HEK293 (cell line): ENCODE measurements at regions not wholly inside any gene's neighbourhood (a gene's known extent, or its start where the extent isn't known, plus 50 kb on each side); places are given as distances from the start of the nearest gene placed in this dataset.

Source experiments
- GFI1B ChIP-seq: fragments of 450-650 bp; formaldehyde crosslinking; IDR thresholded peaks from 2 replicates; pipeline ENCODE4 v1.5.1; 2016; ENCODE audit warnings: missing biosample characterization, missing genetic modification characterization
- HOXA7 ChIP-seq: sonication (generic); formaldehyde crosslinking; IDR thresholded peaks from 2 replicates; pipeline ENCODE4 v1.8.1; 2022; ENCODE audit warnings: missing genetic modification reagents, borderline replicate concordance
- TRIM28 ChIP-seq: IDR thresholded peaks from 2 replicates; pipeline ENCODE4 v1.6.1; 2011; ENCODE audit warnings: low read length, control low read depth, borderline replicate concordance
- YY2 ChIP-seq: fragments of 450-650 bp; formaldehyde crosslinking; IDR thresholded peaks from 2 replicates; pipeline ENCODE4 v1.5.1; 2016; ENCODE audit warnings: missing biosample characterization, missing genetic modification characterization
- ZBTB20 ChIP-seq: fragments of 450-650 bp; formaldehyde crosslinking; IDR thresholded peaks from 2 replicates; pipeline ENCODE4 v1.5.1; 2016; ENCODE audit warnings: missing biosample characterization, missing genetic modification characterization
- ZBTB8A ChIP-seq: fragments of 450-650 bp; formaldehyde crosslinking; IDR thresholded peaks from 2 replicates; pipeline ENCODE4 v1.5.1; 2016; ENCODE audit warnings: missing biosample characterization, missing genetic modification characterization
- ZNF311 ChIP-seq: fragments of 450-650 bp; formaldehyde crosslinking; IDR thresholded peaks from 2 replicates; pipeline ENCODE4 v1.5.1; 2017; ENCODE audit warnings: missing biosample characterization, missing genetic modification characterization, borderline replicate concordance
- ZNF423 ChIP-seq: fragments of 450-650 bp; formaldehyde crosslinking; IDR thresholded peaks from 2 replicates; pipeline ENCODE4 v1.5.1; 2016; ENCODE audit warnings: missing biosample characterization, missing genetic modification characterization
- ZNF501 ChIP-seq: fragments of 450-650 bp; formaldehyde crosslinking; IDR thresholded peaks from 2 replicates; pipeline ENCODE4 v1.5.1; 2016; ENCODE audit warnings: missing biosample characterization, missing genetic modification characterization
- ZNF837 ChIP-seq: fragments of 450-650 bp; formaldehyde crosslinking; IDR thresholded peaks from 2 replicates; pipeline ENCODE4 v1.5.1; 2016; ENCODE audit warnings: missing biosample characterization, missing genetic modification characterization
- TF ChIP-seq, protein P1 (sequence below): fragments of 450-650 bp; formaldehyde crosslinking; IDR thresholded peaks from 2 replicates; pipeline ENCODE4 v1.5.1; 2016; ENCODE audit warnings: missing biosample characterization, missing genetic modification characterization, borderline replicate concordance
- TF ChIP-seq, protein P2 (sequence below): fragments of 450-650 bp; formaldehyde crosslinking; IDR thresholded peaks from 2 replicates; pipeline ENCODE4 v1.5.1; 2017; ENCODE audit warnings: missing biosample characterization, missing genetic modification characterization
- TF ChIP-seq, protein P3 (sequence below): fragments of 450-650 bp; formaldehyde crosslinking; IDR thresholded peaks from 2 replicates; pipeline ENCODE4 v1.5.1; 2016; ENCODE audit warnings: missing biosample characterization, missing genetic modification characterization, low read depth
- TF ChIP-seq, protein P4 (sequence below): fragments of 450-650 bp; formaldehyde crosslinking; IDR thresholded peaks from 2 replicates; pipeline ENCODE4 v1.5.1; 2017; ENCODE audit warnings: missing biosample characterization, missing genetic modification characterization
- TF ChIP-seq, protein P5 (sequence below): fragments of 450-650 bp; formaldehyde crosslinking; IDR thresholded peaks from 2 replicates; pipeline ENCODE4 v1.5.1; 2016; ENCODE audit warnings: missing biosample characterization, missing genetic modification characterization
- TF ChIP-seq, protein P6 (sequence below): fragments of 450-650 bp; formaldehyde crosslinking; IDR thresholded peaks from 2 replicates; pipeline ENCODE4 v1.5.1; 2016; ENCODE audit warnings: missing biosample characterization, missing genetic modification characterization

DNA sequence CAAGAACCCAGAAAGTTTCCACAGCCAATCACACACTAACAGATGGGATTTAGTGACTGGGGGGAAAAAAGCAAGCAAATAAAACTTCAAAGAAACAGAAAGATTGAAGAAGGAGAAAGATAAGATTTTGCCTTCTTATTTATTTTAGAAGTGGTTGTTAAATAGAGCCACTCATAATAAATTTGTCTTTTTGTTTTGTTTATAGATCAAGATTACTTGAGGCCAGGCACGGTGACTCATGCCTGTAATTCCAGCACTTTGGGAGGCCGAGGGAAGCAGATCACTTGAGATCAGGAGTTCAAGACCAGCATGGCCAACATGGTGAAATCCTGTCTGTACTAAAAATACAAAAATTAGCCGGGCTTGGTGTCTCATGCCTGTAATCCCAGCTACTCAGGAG lies 94.9 kb upstream of the RANBP3L start (continued):
- peak; percentile 85 for TF ChIP-seq GFI1B (tag by site-specific recombination)
- TF ChIP-seq ZNF423 (tag by site-specific recombination): no peak
- TF ChIP-seq ZNF311 (tag by site-specific recombination): no peak
- TF ChIP-seq TRIM28: no peak
- TF ChIP-seq ZNF501 (tag by site-specific recombination): no peak
- TF ChIP-seq, protein P1, sequence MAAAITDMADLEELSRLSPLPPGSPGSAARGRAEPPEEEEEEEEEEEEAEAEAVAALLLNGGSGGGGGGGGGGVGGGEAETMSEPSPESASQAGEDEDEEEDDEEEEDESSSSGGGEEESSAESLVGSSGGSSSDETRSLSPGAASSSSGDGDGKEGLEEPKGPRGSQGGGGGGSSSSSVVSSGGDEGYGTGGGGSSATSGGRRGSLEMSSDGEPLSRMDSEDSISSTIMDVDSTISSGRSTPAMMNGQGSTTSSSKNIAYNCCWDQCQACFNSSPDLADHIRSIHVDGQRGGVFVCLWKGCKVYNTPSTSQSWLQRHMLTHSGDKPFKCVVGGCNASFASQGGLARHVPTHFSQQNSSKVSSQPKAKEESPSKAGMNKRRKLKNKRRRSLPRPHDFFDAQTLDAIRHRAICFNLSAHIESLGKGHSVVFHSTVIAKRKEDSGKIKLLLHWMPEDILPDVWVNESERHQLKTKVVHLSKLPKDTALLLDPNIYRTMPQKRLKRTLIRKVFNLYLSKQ (tag by site-specific recombination): no peak
- TF ChIP-seq HOXA7 (CRISPR knock-in tag): no peak
- TF ChIP-seq, protein P2, sequence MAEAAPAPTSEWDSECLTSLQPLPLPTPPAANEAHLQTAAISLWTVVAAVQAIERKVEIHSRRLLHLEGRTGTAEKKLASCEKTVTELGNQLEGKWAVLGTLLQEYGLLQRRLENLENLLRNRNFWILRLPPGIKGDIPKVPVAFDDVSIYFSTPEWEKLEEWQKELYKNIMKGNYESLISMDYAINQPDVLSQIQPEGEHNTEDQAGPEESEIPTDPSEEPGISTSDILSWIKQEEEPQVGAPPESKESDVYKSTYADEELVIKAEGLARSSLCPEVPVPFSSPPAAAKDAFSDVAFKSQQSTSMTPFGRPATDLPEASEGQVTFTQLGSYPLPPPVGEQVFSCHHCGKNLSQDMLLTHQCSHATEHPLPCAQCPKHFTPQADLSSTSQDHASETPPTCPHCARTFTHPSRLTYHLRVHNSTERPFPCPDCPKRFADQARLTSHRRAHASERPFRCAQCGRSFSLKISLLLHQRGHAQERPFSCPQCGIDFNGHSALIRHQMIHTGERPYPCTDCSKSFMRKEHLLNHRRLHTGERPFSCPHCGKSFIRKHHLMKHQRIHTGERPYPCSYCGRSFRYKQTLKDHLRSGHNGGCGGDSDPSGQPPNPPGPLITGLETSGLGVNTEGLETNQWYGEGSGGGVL (tag by site-specific recombination): peak; percentile 38
- no peak for TF ChIP-seq ZBTB20 (tag by site-specific recombination)
- TF ChIP-seq, protein P3, sequence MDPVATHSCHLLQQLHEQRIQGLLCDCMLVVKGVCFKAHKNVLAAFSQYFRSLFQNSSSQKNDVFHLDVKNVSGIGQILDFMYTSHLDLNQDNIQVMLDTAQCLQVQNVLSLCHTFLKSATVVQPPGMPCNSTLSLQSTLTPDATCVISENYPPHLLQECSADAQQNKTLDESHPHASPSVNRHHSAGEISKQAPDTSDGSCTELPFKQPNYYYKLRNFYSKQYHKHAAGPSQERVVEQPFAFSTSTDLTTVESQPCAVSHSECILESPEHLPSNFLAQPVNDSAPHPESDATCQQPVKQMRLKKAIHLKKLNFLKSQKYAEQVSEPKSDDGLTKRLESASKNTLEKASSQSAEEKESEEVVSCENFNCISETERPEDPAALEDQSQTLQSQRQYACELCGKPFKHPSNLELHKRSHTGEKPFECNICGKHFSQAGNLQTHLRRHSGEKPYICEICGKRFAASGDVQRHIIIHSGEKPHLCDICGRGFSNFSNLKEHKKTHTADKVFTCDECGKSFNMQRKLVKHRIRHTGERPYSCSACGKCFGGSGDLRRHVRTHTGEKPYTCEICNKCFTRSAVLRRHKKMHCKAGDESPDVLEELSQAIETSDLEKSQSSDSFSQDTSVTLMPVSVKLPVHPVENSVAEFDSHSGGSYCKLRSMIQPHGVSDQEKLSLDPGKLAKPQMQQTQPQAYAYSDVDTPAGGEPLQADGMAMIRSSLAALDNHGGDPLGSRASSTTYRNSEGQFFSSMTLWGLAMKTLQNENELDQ (tag by site-specific recombination): no peak
- TF ChIP-seq, protein P4, sequence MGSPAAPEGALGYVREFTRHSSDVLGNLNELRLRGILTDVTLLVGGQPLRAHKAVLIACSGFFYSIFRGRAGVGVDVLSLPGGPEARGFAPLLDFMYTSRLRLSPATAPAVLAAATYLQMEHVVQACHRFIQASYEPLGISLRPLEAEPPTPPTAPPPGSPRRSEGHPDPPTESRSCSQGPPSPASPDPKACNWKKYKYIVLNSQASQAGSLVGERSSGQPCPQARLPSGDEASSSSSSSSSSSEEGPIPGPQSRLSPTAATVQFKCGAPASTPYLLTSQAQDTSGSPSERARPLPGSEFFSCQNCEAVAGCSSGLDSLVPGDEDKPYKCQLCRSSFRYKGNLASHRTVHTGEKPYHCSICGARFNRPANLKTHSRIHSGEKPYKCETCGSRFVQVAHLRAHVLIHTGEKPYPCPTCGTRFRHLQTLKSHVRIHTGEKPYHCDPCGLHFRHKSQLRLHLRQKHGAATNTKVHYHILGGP (tag by site-specific recombination): 0 out of 2 replicates have a peak, but pooled peaks have one; percentile 35
- TF ChIP-seq, protein P5, sequence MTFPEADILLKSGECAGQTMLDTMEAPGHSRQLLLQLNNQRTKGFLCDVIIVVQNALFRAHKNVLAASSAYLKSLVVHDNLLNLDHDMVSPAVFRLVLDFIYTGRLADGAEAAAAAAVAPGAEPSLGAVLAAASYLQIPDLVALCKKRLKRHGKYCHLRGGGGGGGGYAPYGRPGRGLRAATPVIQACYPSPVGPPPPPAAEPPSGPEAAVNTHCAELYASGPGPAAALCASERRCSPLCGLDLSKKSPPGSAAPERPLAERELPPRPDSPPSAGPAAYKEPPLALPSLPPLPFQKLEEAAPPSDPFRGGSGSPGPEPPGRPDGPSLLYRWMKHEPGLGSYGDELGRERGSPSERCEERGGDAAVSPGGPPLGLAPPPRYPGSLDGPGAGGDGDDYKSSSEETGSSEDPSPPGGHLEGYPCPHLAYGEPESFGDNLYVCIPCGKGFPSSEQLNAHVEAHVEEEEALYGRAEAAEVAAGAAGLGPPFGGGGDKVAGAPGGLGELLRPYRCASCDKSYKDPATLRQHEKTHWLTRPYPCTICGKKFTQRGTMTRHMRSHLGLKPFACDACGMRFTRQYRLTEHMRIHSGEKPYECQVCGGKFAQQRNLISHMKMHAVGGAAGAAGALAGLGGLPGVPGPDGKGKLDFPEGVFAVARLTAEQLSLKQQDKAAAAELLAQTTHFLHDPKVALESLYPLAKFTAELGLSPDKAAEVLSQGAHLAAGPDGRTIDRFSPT (tag by site-specific recombination): no peak
- no peak for TF ChIP-seq ZBTB8A (tag by site-specific recombination)
- TF ChIP-seq, protein P6, sequence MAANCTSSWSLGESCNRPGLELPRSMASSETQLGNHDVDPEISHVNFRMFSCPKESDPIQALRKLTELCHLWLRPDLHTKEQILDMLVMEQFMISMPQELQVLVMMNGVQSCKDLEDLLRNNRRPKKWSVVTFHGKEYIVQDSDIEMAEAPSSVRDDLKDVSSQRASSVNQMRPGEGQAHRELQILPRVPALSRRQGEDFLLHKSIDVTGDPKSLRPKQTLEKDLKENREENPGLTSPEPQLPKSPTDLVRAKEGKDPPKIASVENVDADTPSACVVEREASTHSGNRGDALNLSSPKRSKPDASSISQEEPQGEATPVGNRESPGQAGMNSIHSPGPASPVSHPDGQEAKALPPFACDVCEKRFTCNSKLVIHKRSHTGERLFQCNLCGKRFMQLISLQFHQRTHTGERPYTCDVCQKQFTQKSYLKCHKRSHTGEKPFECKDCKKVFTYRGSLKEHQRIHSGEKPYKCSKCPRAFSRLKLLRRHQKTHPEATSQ (tag by site-specific recombination): no peak
- no peak for TF ChIP-seq ZNF837 (tag by site-specific recombination)
- TF ChIP-seq YY2: no peak
